HEK293 (cell line): ENCODE measurements at regions not wholly inside any gene's neighbourhood (a gene's known extent, or its start where the extent isn't known, plus 50 kb on each side); places are given as distances from the start of the nearest gene placed in this dataset.

Source experiments
- CTCF ChIA-PET: fragments of 350-600 bp; formaldehyde crosslinking; extraction: SDS; loops from one replicate; lab custom pipeline; 2021; ENCODE audit warnings: antibody characterized with exemption; lab: Yijun Ruan, JAX
- POLR2A ChIA-PET: fragments of 300-600 bp; formaldehyde crosslinking; extraction: SDS; loops from one replicate; lab custom pipeline; 2020; ENCODE audit warnings: antibody characterized with exemption, inconsistent platforms; lab: Yijun Ruan, JAX
- H3K27ac ChIP-seq: fragments of 200-500 bp; sonication (Bioruptor generic); 2 replicates; pipeline ENCODE4 v1.5.1; 2014; ENCODE audit warnings: low read depth, low read length, control low read depth, inconsistent platforms; ENCODE audit errors: extremely low read depth
- H3K36me3 ChIP-seq, 2 experiments: fragments of 200-500 bp in 1 of 2; sonication (Bioruptor generic) in 1 of 2; 1 replicate in 1 of 2; 2 replicates in 1 of 2; pipeline ENCODE4 v1.5.1; 2014 to 2017; ENCODE audit warnings: inconsistent platforms in 2 of 2, low read length in 2 of 2; ENCODE audit not compliant: control insufficient read depth in 2 of 2, insufficient read depth in 1 of 2
- H3K4me1 ChIP-seq: fragments of 200-500 bp; sonication (Bioruptor generic); 2 replicates; pipeline ENCODE4 v1.5.1; 2014; ENCODE audit warnings: mild to moderate bottlenecking, low read length, inconsistent platforms; ENCODE audit not compliant: control insufficient read depth, insufficient read depth
- H3K4me3 ChIP-seq: 2 replicates; pipeline ENCODE4 v1.5.1; 2011; ENCODE audit warnings: low read depth, mild to moderate bottlenecking, control low read depth, low read length, moderate library complexity
- H3K9me3 ChIP-seq: fragments of 200-500 bp; sonication (Bioruptor generic); 2 replicates; pipeline ENCODE4 v1.5.1; 2014; ENCODE audit warnings: low read depth, low read length, inconsistent platforms; ENCODE audit not compliant: control insufficient read depth, insufficient read depth
- FEZF1 ChIP-seq: fragments of 450-650 bp; formaldehyde crosslinking; IDR thresholded peaks from 2 replicates; pipeline ENCODE4 v1.5.1; 2016; ENCODE audit warnings: missing biosample characterization, missing genetic modification characterization
- GLIS1 ChIP-seq: fragments of 450-650 bp; formaldehyde crosslinking; IDR thresholded peaks from 2 replicates; pipeline ENCODE4 v1.5.1; 2016; ENCODE audit warnings: missing biosample characterization, missing genetic modification characterization
- HOXA7 ChIP-seq: sonication (generic); formaldehyde crosslinking; IDR thresholded peaks from 2 replicates; pipeline ENCODE4 v1.8.1; 2022; ENCODE audit warnings: missing genetic modification reagents, borderline replicate concordance
- HOXD13 ChIP-seq: sonication (generic); formaldehyde crosslinking; IDR thresholded peaks from 2 replicates; pipeline ENCODE4 v1.8.0; 2022; ENCODE audit warnings: missing genetic modification reagents, borderline replicate concordance
- SALL2 ChIP-seq: fragments of 450-650 bp; formaldehyde crosslinking; IDR thresholded peaks from 2 replicates; pipeline ENCODE4 v1.5.0; 2017; ENCODE audit warnings: missing biosample characterization, mild to moderate bottlenecking, missing genetic modification characterization, borderline replicate concordance
- ZBTB11 ChIP-seq: fragments of 450-650 bp; formaldehyde crosslinking; conservative IDR thresholded peaks from 2 replicates; pipeline ENCODE4 v1.5.1; 2016; ENCODE audit warnings: low read depth, missing biosample characterization, missing genetic modification characterization
- ZBTB17 ChIP-seq: fragments of 450-650 bp; formaldehyde crosslinking; IDR thresholded peaks from 2 replicates; pipeline ENCODE4 v1.5.1; 2016; ENCODE audit warnings: missing biosample characterization, missing genetic modification characterization
- ZBTB8A ChIP-seq: fragments of 450-650 bp; formaldehyde crosslinking; IDR thresholded peaks from 2 replicates; pipeline ENCODE4 v1.5.1; 2016; ENCODE audit warnings: missing biosample characterization, missing genetic modification characterization
- ZFP37 ChIP-seq: fragments of 450-650 bp; formaldehyde crosslinking; IDR thresholded peaks from 2 replicates; pipeline ENCODE4 v1.5.1; 2016; ENCODE audit warnings: missing biosample characterization, missing genetic modification characterization
- ZFP69B ChIP-seq: fragments of 450-650 bp; formaldehyde crosslinking; IDR thresholded peaks from 2 replicates; pipeline ENCODE4 v1.5.1; 2016; ENCODE audit warnings: missing biosample characterization, missing genetic modification characterization
- ZNF146 ChIP-seq: fragments of 450-650 bp; formaldehyde crosslinking; IDR thresholded peaks from 2 replicates; pipeline ENCODE4 v1.5.1; 2016; ENCODE audit warnings: missing biosample characterization, missing genetic modification characterization
- ZNF175 ChIP-seq: fragments of 450-650 bp; formaldehyde crosslinking; IDR thresholded peaks from 2 replicates; pipeline ENCODE4 v1.5.1; 2016; ENCODE audit warnings: missing biosample characterization, missing genetic modification characterization
- ZNF221 ChIP-seq: fragments of 450-650 bp; formaldehyde crosslinking; IDR thresholded peaks from 2 replicates; pipeline ENCODE4 v1.5.1; 2017; ENCODE audit warnings: missing biosample characterization, missing genetic modification characterization, borderline replicate concordance
- ZNF324 ChIP-seq: fragments of 450-650 bp; formaldehyde crosslinking; IDR thresholded peaks from 2 replicates; pipeline ENCODE4 v1.5.1; 2016; ENCODE audit warnings: missing biosample characterization, missing genetic modification characterization
- ZNF350 ChIP-seq: fragments of 450-650 bp; formaldehyde crosslinking; IDR thresholded peaks from 2 replicates; pipeline ENCODE4 v1.5.0; 2017; ENCODE audit warnings: missing biosample characterization, mild to moderate bottlenecking, missing genetic modification characterization
- ZNF354C ChIP-seq: fragments of 450-650 bp; formaldehyde crosslinking; IDR thresholded peaks from 2 replicates; pipeline ENCODE4 v1.5.1; 2016; ENCODE audit warnings: missing biosample characterization, missing genetic modification characterization, low read depth, borderline replicate concordance
- ZNF37A ChIP-seq: fragments of 450-650 bp; IDR thresholded peaks from 2 replicates; pipeline ENCODE4 v1.5.1; 2018; ENCODE audit warnings: missing biosample characterization, missing genetic modification characterization
- ZNF404 ChIP-seq: fragments of 450-650 bp; formaldehyde crosslinking; IDR thresholded peaks from 2 replicates; pipeline ENCODE4 v1.5.1; 2017; ENCODE audit warnings: missing biosample characterization, missing genetic modification characterization
- ZNF555 ChIP-seq: fragments of 450-650 bp; formaldehyde crosslinking; conservative IDR thresholded peaks from 2 replicates; pipeline ENCODE4 v1.5.1; 2017; ENCODE audit warnings: missing biosample characterization, mild to moderate bottlenecking, missing genetic modification characterization, inconsistent platforms
- ZNF645 ChIP-seq: fragments of 450-650 bp; formaldehyde crosslinking; IDR thresholded peaks from 2 replicates; pipeline ENCODE4; 2016; ENCODE audit warnings: missing biosample characterization, missing genetic modification characterization
- ZNF664 ChIP-seq: fragments of 450-650 bp; formaldehyde crosslinking; IDR thresholded peaks from 2 replicates; pipeline ENCODE4 v1.5.1; 2016; ENCODE audit warnings: missing biosample characterization, missing genetic modification characterization
- ZNF670 ChIP-seq: fragments of 450-650 bp; formaldehyde crosslinking; IDR thresholded peaks from 2 replicates; pipeline ENCODE4 v1.5.1; 2016; ENCODE audit warnings: missing biosample characterization, missing genetic modification characterization, low read depth
- TF ChIP-seq, protein P1 (sequence below): fragments of 450-650 bp; formaldehyde crosslinking; IDR thresholded peaks from 2 replicates; pipeline ENCODE4 v1.5.1; 2016; ENCODE audit warnings: missing biosample characterization, missing genetic modification characterization
- TF ChIP-seq, protein P2 (sequence below): fragments of 450-650 bp; formaldehyde crosslinking; IDR thresholded peaks from 2 replicates; pipeline ENCODE4 v1.5.1; 2016; ENCODE audit warnings: missing biosample characterization, missing genetic modification characterization

DNA sequence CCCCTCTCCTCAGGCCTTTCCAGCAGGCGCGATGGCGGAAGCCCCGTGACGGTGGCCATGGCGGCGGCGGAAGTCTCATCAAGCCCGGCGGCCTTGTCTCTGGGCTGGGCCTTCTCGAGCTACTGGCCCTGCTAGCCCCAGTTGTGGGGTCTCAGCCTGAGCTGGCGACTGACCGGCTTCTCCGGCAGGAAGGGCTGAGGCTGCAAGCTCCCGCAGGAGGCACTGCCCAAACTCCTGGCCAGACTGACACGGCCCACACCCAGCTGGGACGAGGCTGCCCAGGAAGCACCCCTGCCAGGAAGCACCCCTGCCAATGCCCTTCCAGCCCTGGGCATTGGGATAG lies 88.5 kb upstream of the ANKH start:
- POLR2A ChIA-PET = no interaction called here

GRCh38 chr5:14959399-14960119 lies 88.0 kb upstream of the ANKH start:
- H3K4me3 ChIP-seq = no peak overlapping the region
- ChIA-PET POLR2A (no interaction called here), CTCF (interaction anchor here (0.6 to 2.3 kb wide), 4 partner anchors 9 to 232 kb away, joined by 3 to 9 read pairs (median 3); no protein-coding TSS in a partner anchor)
- no peaks in the 10 kb centered on the region for H3K9me3 ChIP-seq
- no peaks in the 10 kb centered on the region for H3K4me1 ChIP-seq
- TF ChIP-seq ZNF221 = no peak
- TF ChIP-seq ZFP69B (tag by site-specific recombination) = no peak
- no peak for TF ChIP-seq ZNF664 (tag by site-specific recombination)
- no peak for TF ChIP-seq SALL2 (tag by site-specific recombination)
- TF ChIP-seq FEZF1 = no peak
- TF ChIP-seq HOXD13 (CRISPR knock-in tag) = no peak
- TF ChIP-seq, protein P1, sequence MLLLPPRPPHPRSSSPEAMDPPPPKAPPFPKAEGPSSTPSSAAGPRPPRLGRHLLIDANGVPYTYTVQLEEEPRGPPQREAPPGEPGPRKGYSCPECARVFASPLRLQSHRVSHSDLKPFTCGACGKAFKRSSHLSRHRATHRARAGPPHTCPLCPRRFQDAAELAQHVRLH (tag by site-specific recombination) = no peak
- TF ChIP-seq ZNF175 (tag by site-specific recombination) = no peak
- no peak for TF ChIP-seq ZBTB8A (tag by site-specific recombination)
- no peak for TF ChIP-seq ZNF350 (tag by site-specific recombination)
- TF ChIP-seq HOXA7 (CRISPR knock-in tag) = no peak
- TF ChIP-seq ZNF37A (tag by site-specific recombination) = no peak
- TF ChIP-seq GLIS1 (tag by site-specific recombination) = no peak
- TF ChIP-seq ZNF324 = no peak
- no peak for TF ChIP-seq ZNF404 (tag by site-specific recombination)
- no peak for TF ChIP-seq ZBTB17 (tag by site-specific recombination)
- H3K27ac ChIP-seq = no peak overlapping the region
- no peaks in the 10 kb centered on the region for H3K36me3 ChIP-seq

More for the DNA sequence above, 88.5 kb upstream of the ANKH start:
- TF ChIP-seq ZNF645 (tag by site-specific recombination) (no peak), ZNF146 (tag by site-specific recombination) (no peak), ZNF354C (tag by site-specific recombination) (no peak), ZBTB11 (tag by site-specific recombination) (no peak), ZNF670 (tag by site-specific recombination) (no peak), ZFP37 (tag by site-specific recombination) (no peak), FEZF1 (no peak), ZNF555 (no peak)
- TF ChIP-seq, protein P2, sequence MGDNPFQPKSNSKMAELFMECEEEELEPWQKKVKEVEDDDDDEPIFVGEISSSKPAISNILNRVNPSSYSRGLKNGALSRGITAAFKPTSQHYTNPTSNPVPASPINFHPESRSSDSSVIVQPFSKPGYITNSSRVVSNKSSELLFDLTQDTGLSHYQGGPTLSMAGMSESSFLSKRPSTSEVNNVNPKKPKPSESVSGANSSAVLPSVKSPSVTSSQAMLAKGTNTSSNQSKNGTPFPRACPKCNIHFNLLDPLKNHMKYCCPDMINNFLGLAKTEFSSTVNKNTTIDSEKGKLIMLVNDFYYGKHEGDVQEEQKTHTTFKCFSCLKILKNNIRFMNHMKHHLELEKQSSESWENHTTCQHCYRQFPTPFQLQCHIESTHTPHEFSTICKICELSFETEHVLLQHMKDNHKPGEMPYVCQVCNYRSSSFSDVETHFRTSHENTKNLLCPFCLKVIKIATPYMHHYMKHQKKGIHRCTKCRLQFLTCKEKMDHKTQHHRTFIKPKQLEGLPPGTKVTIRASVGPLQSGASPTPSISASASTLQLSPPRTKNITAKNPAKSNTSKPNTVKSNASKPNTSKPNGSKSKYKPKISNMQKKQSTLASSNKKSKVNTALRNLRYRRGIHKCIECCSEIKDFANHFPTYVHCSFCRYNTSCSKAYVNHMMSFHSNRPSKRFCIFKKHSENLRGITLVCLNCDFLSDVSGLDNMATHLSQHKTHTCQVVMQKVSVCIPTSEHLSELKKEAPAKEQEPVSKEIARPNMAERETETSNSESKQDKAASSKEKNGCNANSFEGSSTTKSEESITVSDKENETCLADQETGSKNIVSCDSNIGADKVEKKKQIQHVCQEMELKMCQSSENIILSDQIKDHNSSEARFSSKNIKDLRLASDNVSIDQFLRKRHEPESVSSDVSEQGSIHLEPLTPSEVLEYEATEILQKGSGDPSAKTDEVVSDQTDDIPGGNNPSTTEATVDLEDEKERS (tag by site-specific recombination) = no peak
- Histone ChIP-seq H3K9me3 (no peaks in the 10 kb centered on the region), H3K27ac (no peak overlapping the region), H3K36me3 (no peaks in the 10 kb centered on the region), H3K4me1 (no peaks in the 10 kb centered on the region), H3K4me3 (no peak overlapping the region)
- CTCF ChIA-PET = interaction anchor here (0.7 to 2.3 kb wide), 2 partner anchors 16 to 44 kb away, joined by 3 to 9 read pairs; no protein-coding TSS in a partner anchor
